GM12878 (cell line): ENCODE measurements at regions not wholly inside any gene's neighbourhood (a gene's known extent, or its start where the extent isn't known, plus 50 kb on each side); places are given as distances from the start of the nearest gene placed in this dataset.

Experiments
- ATAC-seq: fragments of 200-7000 bp; cut with Tn5 transposase; 3 replicates; pipeline ENCODE4 v1.9.1; 2020; ENCODE audit warnings: mild to moderate bottlenecking, moderate library complexity
- BruUV-seq: library from RNA; stranded (reverse); fragments of 400-500 nt; replicated peaks from 2 replicates; lab custom pipeline; 2021; lab: Mats Ljungman, UMichigan
- CTCF ChIA-PET: fragments of 300-600 bp; sonication (Branson Sonifier 250); formaldehyde crosslinking; extraction: SDS; loops from one replicate; lab custom pipeline; 2021; ENCODE audit warnings: inconsistent platforms; lab: Yijun Ruan, JAX
- POLR2A ChIA-PET: fragments of 350-600 bp; formaldehyde crosslinking; extraction: SDS; loops from one replicate; lab custom pipeline; 2021; ENCODE audit warnings: inconsistent platforms; lab: Charles Lee
- RAD21 ChIA-PET: fragments of 300-600 bp; sonication (Branson Sonifier 250); formaldehyde crosslinking; loops from one replicate; lab custom pipeline; 2023; ENCODE audit warnings: antibody characterized with exemption; ENCODE audit not compliant: unreplicated experiment; lab: Charles Lee
- SMC1A ChIA-PET: fragments of 300-600 bp; sonication (Branson Sonifier 250); formaldehyde crosslinking; loops from one replicate; lab custom pipeline; 2023; ENCODE audit not compliant: unreplicated experiment, uncharacterized antibody; lab: Charles Lee
- DNase-seq: peaks from one replicate; pipeline ENCODE4 v3.0.0-alpha.2; 2011; ENCODE audit warnings: low read depth, low spot score
- FAIRE-seq: peaks from 3 replicates; lab custom pipeline; 2011; peaks lifted over from hg19 to GRCh38; lab: Jason Lieb, UNC
- H2AFZ ChIP-seq: 2 replicates; pipeline ENCODE4 v1.6.0; 2011; ENCODE audit warnings: low read depth, low read length, control low read depth; ENCODE audit not compliant: control insufficient read depth
- H3K27ac ChIP-seq: 2 replicates; pipeline ENCODE4 v1.5.1; 2011; ENCODE audit warnings: control low read depth; ENCODE audit not compliant: control insufficient read depth, insufficient read depth
- H3K27me3 ChIP-seq, 2 experiments: replicated peaks in 1 of 2; 2 replicates each; pipeline versions ENCODE4 v1.6.0 to v1.6.1; 2011; ENCODE audit warnings: low read length in 1 of 2; ENCODE audit not compliant: control insufficient read depth in 2 of 2, insufficient read depth in 2 of 2
- H3K36me3 ChIP-seq, 2 experiments: 2 replicates each; pipeline ENCODE4 v1.5.1; 2011; ENCODE audit warnings: low read length in 1 of 2; ENCODE audit not compliant: control insufficient read depth in 2 of 2, insufficient read depth in 2 of 2
- H3K4me1 ChIP-seq: 2 replicates; pipeline ENCODE4 v1.6.1; 2011; ENCODE audit warnings: mild to moderate bottlenecking, low read length, moderate library complexity, mixed read lengths; ENCODE audit not compliant: control insufficient read depth, insufficient read depth
- H3K4me2 ChIP-seq: 2 replicates; pipeline ENCODE4 v1.6.0; 2011; ENCODE audit warnings: control low read depth; ENCODE audit not compliant: control insufficient read depth, insufficient read depth
- H3K4me3 ChIP-seq: fragments of 200-600 bp; sonication (generic); 2 replicates; pipeline ENCODE4 v1.5.1; 2016
- H3K79me2 ChIP-seq: 2 replicates; pipeline ENCODE4 v1.6.0; 2011; ENCODE audit warnings: low read length; ENCODE audit not compliant: control insufficient read depth, insufficient read depth
- H3K9ac ChIP-seq: 2 replicates; pipeline ENCODE4 v1.8.0; 2011; ENCODE audit warnings: low read length, control low read depth, mixed read lengths; ENCODE audit not compliant: control insufficient read depth, insufficient read depth
- H3K9me3 ChIP-seq: replicated peaks from 3 replicates; pipeline ENCODE4 v1.5.1; 2011; ENCODE audit warnings: mild to moderate bottlenecking, low read length; ENCODE audit not compliant: control insufficient read depth, insufficient read depth
- H4K20me1 ChIP-seq: 2 replicates; pipeline ENCODE4 v1.6.0; 2011; ENCODE audit not compliant: control insufficient read depth, insufficient read depth
- PML ChIP-seq: IDR thresholded peaks from 2 replicates; pipeline ENCODE4 v1.6.1; 2012; ENCODE audit warnings: low read length, inconsistent platforms
- RUNX3 ChIP-seq: IDR thresholded peaks from 2 replicates; pipeline ENCODE4 v1.6.1; 2012; ENCODE audit warnings: low read length, inconsistent platforms
- WGBS: methylation state at CpG from one replicate; pipeline ENCODE4 v1.1.6; 2016; ENCODE audit warnings: low lambda C conversion rate; ENCODE audit not compliant: insufficient replicate concordance, insufficient coverage; ENCODE audit errors: missing lambda C conversion rate; 5-methylcytosine and 5-hydroxymethylcytosine counted together
- in situ Hi-C: fragments of 300-500 bp; cut with MboI; formaldehyde crosslinking; loops from 9 replicates; pipeline ENCODE4 v1.14.3; 2018; ENCODE audit warnings: mixed read lengths
- intact Hi-C: fragments of 100-400 bp; cut with micrococcal nuclease; formaldehyde crosslinking; loops from one replicate; pipeline ENCODE4 v1.14.2; 2022; ENCODE audit not compliant: unreplicated experiment

DNA sequence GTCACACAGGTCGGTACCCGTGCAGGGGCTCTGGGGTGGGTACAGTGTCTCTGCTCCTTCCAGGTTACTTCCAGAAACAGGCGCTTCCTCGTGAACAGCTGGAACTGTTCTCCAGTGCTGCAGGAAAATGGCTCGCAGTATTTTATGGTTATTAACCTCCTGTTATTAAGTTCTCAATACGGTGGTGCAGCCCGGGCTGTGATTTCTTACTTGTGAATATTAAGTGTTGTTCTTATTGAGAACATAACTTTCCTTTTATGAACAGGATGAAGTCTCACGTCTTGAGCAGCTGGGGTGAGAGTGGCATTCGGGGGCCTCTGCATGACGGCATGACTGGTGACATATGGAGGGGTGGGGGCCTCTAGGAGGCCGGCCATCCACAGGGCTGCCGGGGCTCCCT is 430.8 kb downstream of the GLRX3 start:
- BruUV-seq: no TSS peak
- intact Hi-C loops (no loop called here), in situ Hi-C loops (no loop called here)
- WGBS: 53% methylated on average over 12 of the region's 12 CpGs
- Histone ChIP-seq H2AFZ (no peak overlapping the region), H3K9ac (no peak overlapping the region), H3K27ac (no peak overlapping the region), H3K79me2 (no peaks in the 10 kb centered on the region), H3K27me3 (no peaks in the 10 kb centered on the region; a peak in 1 of 4 replicates), H3K4me2 (no peak overlapping the region), H3K9me3 (no peaks in the 10 kb centered on the region; the same call in 2 of the 3 replicates), H3K4me1 (no peaks in the 10 kb centered on the region), H3K36me3 (no peaks in the 10 kb centered on the region), H3K4me3 (no peak overlapping the region), H4K20me1 (no peaks in the 10 kb centered on the region)
- FAIRE-seq (no peak), DNase-seq (no peak), ATAC-seq (no peak)
- ChIA-PET POLR2A (no interaction called here), CTCF (no interaction called here), RAD21 (no interaction called here), SMC1A (no interaction called here)
- TF ChIP-seq PML: no peak

DNA sequence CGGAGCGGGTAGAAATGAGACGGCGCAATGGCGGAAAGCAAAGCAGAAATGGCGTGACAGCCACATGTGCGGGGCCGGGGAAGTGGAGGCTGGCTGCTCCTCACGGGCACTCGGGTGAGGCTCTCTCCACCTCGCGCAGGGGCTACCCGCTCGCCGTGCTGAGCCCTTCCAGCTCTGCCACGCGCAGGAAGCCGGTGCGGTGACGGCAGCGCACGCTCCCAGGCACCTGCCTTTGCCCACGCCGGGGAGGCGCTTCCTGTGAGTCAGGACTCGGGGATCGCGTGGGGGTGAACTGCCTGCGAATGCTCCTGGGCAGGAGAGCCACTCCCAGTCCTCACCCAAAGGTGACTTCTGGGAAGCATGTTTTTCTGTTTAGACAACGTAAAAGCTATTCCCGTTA is 431.2 kb downstream of the GLRX3 start:
- no TSS peak for BruUV-seq
- FAIRE-seq (no peak), ATAC-seq (no peak), DNase-seq (no peak)
- RAD21 ChIA-PET: no interaction called here
- H4K20me1 ChIP-seq: no peaks in the 10 kb centered on the region
- SMC1A ChIA-PET: no interaction called here
- H3K36me3 ChIP-seq: no peaks in the 10 kb centered on the region
- TF ChIP-seq RUNX3: no peak
- H3K79me2 ChIP-seq: no peaks in the 10 kb centered on the region
- POLR2A ChIA-PET: no interaction called here
- in situ Hi-C loops: no loop called here
- WGBS: 80% methylated on average over 31 of the region's 31 CpGs
- H3K4me2 ChIP-seq: no peak overlapping the region
- H3K4me3 ChIP-seq: no peak overlapping the region
- H2AFZ ChIP-seq: no peak overlapping the region
- no peak overlapping the region for H3K27ac ChIP-seq
- intact Hi-C loops: no loop called here
- CTCF ChIA-PET: no interaction called here
- H3K9me3 ChIP-seq: no peaks in the 10 kb centered on the region; the same call in 2 of the 3 replicates
- no peak overlapping the region for H3K9ac ChIP-seq
- H3K4me1 ChIP-seq: no peaks in the 10 kb centered on the region
- no peaks in the 10 kb centered on the region; a peak in 1 of 4 replicates for H3K27me3 ChIP-seq
